ENCODE measurements at regions not wholly inside any gene's neighbourhood (a gene's known extent, or its start where the extent isn't known, plus 50 kb on each side); places are given as distances from the start of the nearest gene placed in this dataset.

GRCh38 chr6:134689177-134689576 lies 260.7 kb downstream of the ALDH8A1 start (continued):
- no peak for TF ChIP-seq CAMTA2 (CRISPR knock-in tag; conservative IDR thresholded peaks at IDR 0.05)
- TF ChIP-seq MXD1 (CRISPR knock-in tag; IDR thresholded peaks at IDR 0.05; ENCODE audit: borderline replicate concordance, poor library complexity, severe bottlenecking), result no peak
- no peak for TF ChIP-seq SPI1 (IDR thresholded peaks at IDR 0.05; ENCODE audit: borderline replicate concordance, low read depth, low read length)
- TF ChIP-seq SAP30 (IDR thresholded peaks at IDR 0.05; ENCODE audit: borderline replicate concordance, insufficient read depth, low read depth, low read length, poor library complexity, severe bottlenecking), result no peak
- TF ChIP-seq GABPB2 (CRISPR knock-in tag; conservative IDR thresholded peaks at IDR 0.05), result no peak
- TF ChIP-seq CBX1 (IDR thresholded peaks at IDR 0.05; ENCODE audit: low read depth), result no peak

DNA sequence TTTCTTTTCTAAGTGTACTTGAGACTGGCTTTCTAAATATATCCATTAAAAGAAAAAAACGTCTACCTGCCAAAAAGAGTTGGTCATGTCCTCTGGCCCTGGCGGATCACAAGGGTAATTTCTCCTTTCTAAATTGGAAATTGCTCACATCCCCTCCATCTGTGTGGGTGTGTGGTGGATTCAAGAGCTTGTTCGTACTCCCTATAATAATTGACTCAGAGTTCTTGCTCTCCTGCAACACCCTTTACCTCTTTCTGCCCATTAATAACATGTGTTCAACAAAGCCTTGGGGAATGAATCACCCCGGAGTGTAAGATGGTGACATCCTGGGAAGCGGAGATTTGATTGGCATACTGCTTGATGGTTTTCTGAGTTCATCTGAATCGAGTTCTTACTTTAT lies 263.8 kb downstream of the ALDH8A1 start:
- WGBS (ENCODE audit: insufficient coverage, low coverage, missing lambda C conversion rate), result 1% methylated on average over 6 of the region's 6 CpGs
- DNase-seq (ENCODE audit: extremely low read depth in 1 of 4, low spot score in 3 of 4) (no peak), ATAC-seq (no peak), FAIRE-seq (no peak)
- no peak overlapping the region for H2AFZ ChIP-seq (ENCODE audit: low read depth, low read length)
- no peaks in the 10 kb centered on the region for H3K9me1 ChIP-seq (ENCODE audit: control insufficient read depth, insufficient read depth, low read length)
- no TSS peak for BruUV-seq (replicated peaks)
- H3K9me3 ChIP-seq (replicated peaks; ENCODE audit: control insufficient read depth, insufficient read depth, low read depth, low read length), result no peaks in the 10 kb centered on the region
- H3K27ac ChIP-seq (ENCODE audit: extremely low read depth, low read depth, low read length), result no peak overlapping the region
- no peaks in the 10 kb centered on the region for H4K20me1 ChIP-seq (replicated peaks; ENCODE audit: control insufficient read depth, insufficient read depth, low read length)
- no peaks in the 10 kb centered on the region for H3K4me1 ChIP-seq (replicated peaks in 1 of 2; ENCODE audit: control insufficient read depth in 2 of 2, insufficient read depth in 2 of 2, low read length in 2 of 2)
- H3K27me3 ChIP-seq (ENCODE audit: control insufficient read depth in 2 of 2, insufficient read depth in 2 of 2, low read length in 2 of 2), result peaks cover 0 to 13% of the 10 kb centered on the region in 2 experiments; a peak in 2 of 5 replicates
- no peak overlapping the region for H3K9ac ChIP-seq (ENCODE audit: insufficient read depth in 1 of 2, low read depth in 2 of 2, low read length in 2 of 2)
- POLR2A ChIA-PET, result no interaction called here
- intact Hi-C loops (cut with micrococcal nuclease), result no loop called here
- CTCF ChIA-PET (ENCODE audit: low intra/inter-chr PET ratio), result no interaction called here
- no peaks in the 10 kb centered on the region for H3K79me2 ChIP-seq (ENCODE audit: control insufficient read depth, insufficient read depth, low read length)
- no peaks in the 10 kb centered on the region for H3K36me3 ChIP-seq (ENCODE audit: control insufficient read depth, insufficient read depth, low read length)
- no peak overlapping the region for H3K4me3 ChIP-seq
- H3K4me2 ChIP-seq (ENCODE audit: insufficient read depth, low read length), result no peak overlapping the region
- in situ Hi-C loops (cut with MboI), result no loop called here
- TF ChIP-seq KLF10 (CRISPR knock-in tag; IDR thresholded peaks at IDR 0.05), result no peak
- TF ChIP-seq ZSCAN32 (CRISPR knock-in tag; IDR thresholded peaks at IDR 0.05), result no peak
- no peak for TF ChIP-seq ZNF146 (CRISPR knock-in tag; IDR thresholded peaks at IDR 0.05; ENCODE audit: unreplicated experiment)
- no peak for TF ChIP-seq NR2C2 (CRISPR knock-in tag; IDR thresholded peaks at IDR 0.05)
- TF ChIP-seq NR2C2 (tag; IDR thresholded peaks at IDR 0.05), result no peak
- TF ChIP-seq NR3C1 (CRISPR knock-in tag; IDR thresholded peaks at IDR 0.05), result no peak
- TF ChIP-seq CHD1 (IDR thresholded peaks at IDR 0.05; ENCODE audit: low read length), result no peak
- no peak for TF ChIP-seq USF2 (CRISPR knock-in tag; IDR thresholded peaks at IDR 0.05)
- TF ChIP-seq TAF7 (tag; IDR thresholded peaks at IDR 0.05), result no peak
- no peak for TF ChIP-seq CGGBP1 (CRISPR knock-in tag; IDR thresholded peaks at IDR 0.05)
- TF ChIP-seq CC2D1A (IDR thresholded peaks at IDR 0.05), result no peak
- TF ChIP-seq SMAD1 (IDR thresholded peaks at IDR 0.05; ENCODE audit: low read depth, low read length, partially characterized antibody), result no peak
- no peak for TF ChIP-seq MTA1 (IDR thresholded peaks at IDR 0.05; ENCODE audit: borderline replicate concordance)
- TF ChIP-seq ZNF445 (CRISPR knock-in tag; IDR thresholded peaks at IDR 0.05; ENCODE audit: low read depth), result no peak
- TF ChIP-seq ZNF197 (CRISPR knock-in tag; IDR thresholded peaks at IDR 0.05; ENCODE audit: low read depth), result no peak
- TF ChIP-seq ZNF239 (CRISPR knock-in tag; IDR thresholded peaks at IDR 0.05), result no peak
